ENCODE measurements at regions not wholly inside any gene's neighbourhood (a gene's known extent, or its start where the extent isn't known, plus 50 kb on each side); places are given as distances from the start of the nearest gene placed in this dataset.

DNA sequence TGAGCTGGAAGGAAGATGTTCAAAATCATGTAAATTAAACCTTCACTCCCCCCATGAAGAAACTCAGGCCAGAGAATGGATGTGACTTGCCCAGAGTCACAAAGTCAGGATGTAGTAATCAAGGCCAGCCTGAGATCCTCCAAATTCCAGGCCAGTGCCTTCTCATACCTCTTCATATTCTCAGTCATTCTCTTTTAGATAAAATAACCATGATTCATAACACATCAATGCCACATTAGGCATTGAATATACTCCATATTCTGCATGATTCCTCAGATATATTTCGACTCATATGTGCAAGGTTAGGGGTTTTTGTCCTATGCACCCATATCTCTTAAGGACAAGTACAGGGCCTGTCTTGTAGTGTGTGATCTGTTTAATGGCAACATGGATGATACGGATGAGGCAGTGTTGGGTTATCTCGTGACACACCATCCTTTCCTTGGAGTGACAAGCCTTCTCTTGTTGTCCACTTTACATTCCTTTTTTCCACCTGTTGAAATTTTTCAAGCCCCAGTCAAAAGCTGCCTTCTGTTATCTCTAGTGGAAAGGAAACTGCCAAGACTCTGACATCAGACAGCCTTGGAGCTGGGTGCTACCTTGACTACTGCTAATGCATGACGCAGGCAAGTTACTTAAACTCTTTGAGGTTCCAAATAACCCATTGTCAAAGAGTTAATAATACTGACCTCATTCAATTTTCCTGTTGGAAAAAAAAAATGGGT lies 227.5 kb upstream of the NR4A3 start:
- DNase-seq (ENCODE audit: low read depth), result no peak
- TF ChIP-seq, protein P1, sequence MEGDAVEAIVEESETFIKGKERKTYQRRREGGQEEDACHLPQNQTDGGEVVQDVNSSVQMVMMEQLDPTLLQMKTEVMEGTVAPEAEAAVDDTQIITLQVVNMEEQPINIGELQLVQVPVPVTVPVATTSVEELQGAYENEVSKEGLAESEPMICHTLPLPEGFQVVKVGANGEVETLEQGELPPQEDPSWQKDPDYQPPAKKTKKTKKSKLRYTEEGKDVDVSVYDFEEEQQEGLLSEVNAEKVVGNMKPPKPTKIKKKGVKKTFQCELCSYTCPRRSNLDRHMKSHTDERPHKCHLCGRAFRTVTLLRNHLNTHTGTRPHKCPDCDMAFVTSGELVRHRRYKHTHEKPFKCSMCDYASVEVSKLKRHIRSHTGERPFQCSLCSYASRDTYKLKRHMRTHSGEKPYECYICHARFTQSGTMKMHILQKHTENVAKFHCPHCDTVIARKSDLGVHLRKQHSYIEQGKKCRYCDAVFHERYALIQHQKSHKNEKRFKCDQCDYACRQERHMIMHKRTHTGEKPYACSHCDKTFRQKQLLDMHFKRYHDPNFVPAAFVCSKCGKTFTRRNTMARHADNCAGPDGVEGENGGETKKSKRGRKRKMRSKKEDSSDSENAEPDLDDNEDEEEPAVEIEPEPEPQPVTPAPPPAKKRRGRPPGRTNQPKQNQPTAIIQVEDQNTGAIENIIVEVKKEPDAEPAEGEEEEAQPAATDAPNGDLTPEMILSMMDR (conservative IDR thresholded peaks at IDR 0.05; ENCODE audit: low read depth, low read length), result no peak
- no peak overlapping the region for H3K4me3 ChIP-seq (ENCODE audit: low read depth, low read length)

DNA sequence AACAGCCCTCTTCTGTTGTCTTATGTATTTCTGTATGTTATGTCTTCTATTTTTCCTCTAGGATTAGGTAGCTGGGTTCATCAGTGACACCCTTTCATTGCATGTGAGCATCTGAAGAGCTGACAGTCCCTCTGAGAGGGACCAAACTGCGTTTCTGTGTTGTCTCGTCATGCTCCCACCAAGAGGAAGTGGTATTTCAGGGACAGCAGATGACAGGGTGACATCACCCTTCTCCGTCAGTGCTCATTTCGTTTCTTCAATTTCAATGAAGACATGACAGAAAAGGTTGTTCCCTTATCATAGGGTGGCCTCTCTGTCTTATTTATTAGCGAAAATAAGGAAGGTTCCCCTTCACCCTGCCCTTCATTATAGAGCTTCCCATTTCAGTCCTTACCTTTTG lies 225.9 kb upstream of the NR4A3 start:
- no peak for DNase-seq (ENCODE audit: low read depth)
- no peak overlapping the region for H3K4me3 ChIP-seq (ENCODE audit: low read depth, low read length)
- TF ChIP-seq, protein P1 (conservative IDR thresholded peaks at IDR 0.05; ENCODE audit: low read depth, low read length), result no peak

DNA sequence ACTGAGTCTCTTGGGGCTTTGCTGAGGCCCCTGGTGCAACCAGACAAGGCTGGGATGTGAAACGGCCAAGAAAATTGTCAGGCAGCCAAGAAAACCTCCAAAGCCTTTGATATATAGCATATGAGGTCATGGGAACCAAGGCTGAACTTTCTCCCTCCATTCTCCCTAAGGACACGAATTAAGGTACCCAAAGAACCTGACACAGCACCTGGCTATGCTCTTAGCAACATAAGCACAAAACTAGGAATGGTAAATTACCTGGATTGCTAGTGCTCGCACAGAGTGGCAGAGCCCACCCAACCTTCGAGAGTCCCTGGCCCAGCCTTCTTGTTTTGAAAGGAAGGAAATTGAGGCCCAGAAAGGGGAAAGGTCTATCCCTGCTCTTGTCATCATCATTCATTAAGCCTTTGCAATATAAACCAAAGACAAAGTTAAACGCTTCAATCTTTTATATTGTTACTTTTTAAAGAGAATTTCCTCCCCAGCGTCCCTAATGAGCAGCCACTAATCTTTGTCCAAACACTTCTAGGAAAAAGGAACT lies 220.0 kb upstream of the NR4A3 start:
- no peak overlapping the region for H3K4me3 ChIP-seq (ENCODE audit: low read depth, low read length)
- peak; percentile 75 for DNase-seq (ENCODE audit: low read depth)
- TF ChIP-seq, protein P1 (conservative IDR thresholded peaks at IDR 0.05; ENCODE audit: low read depth, low read length), result no peak

DNA sequence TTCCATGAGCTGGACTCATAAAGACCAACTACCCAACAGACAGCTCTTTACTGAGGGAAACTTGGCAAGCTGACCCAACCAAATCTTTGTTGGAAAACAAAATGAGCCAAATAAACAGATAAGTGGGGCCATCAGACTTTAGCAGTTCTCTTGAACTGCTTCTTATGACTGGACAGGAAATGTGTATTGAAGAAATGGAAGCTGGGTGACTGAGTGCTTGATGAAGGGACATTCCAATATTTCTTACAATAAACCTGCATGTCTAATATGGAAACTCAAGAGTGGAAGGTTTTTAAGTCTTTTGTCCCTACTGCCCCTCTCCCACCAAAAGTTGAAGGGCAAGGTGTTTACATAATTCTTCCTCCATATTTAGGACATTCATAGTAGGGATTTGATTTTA lies 218.8 kb upstream of the NR4A3 start:
- TF ChIP-seq, protein P1 (conservative IDR thresholded peaks at IDR 0.05; ENCODE audit: low read depth, low read length), result no peak
- H3K4me3 ChIP-seq (ENCODE audit: low read depth, low read length), result no peak overlapping the region
- no peak for DNase-seq (ENCODE audit: low read depth)

- DNase-seq (ENCODE audit: low read depth), result no peak
- TF ChIP-seq, protein P1 (conservative IDR thresholded peaks at IDR 0.05; ENCODE audit: low read depth, low read length), result no peak
These were observed 216.5 kb upstream of the NR4A3 start for GRCh38 chr9:99605016-99605743.

DNA sequence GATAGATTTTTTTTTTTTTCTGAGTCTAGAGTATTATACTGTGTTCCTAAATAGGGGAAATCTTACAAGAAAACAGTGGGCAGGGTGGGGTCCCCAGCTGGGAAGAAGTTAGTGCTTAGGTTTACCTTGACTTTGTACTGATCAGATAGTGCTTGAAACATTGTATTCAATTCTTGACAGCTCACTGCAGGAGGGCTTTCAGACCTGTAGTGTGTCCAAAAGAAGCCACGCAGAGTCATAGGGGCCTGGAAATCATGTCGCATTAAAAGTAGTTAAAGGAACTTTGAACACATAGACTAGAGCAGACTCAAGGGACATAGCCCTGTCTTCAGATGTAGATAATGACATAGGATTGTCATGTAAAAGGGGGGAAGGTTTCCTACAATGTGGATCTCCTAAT lies 215.4 kb upstream of the NR4A3 start:
- H3K4me3 ChIP-seq (ENCODE audit: low read depth, low read length), result no peak overlapping the region
- no peak for DNase-seq (ENCODE audit: low read depth)
- TF ChIP-seq, protein P1 (conservative IDR thresholded peaks at IDR 0.05; ENCODE audit: low read depth, low read length), result no peak

More at GRCh38 chr9:99605016-99605743, 216.5 kb upstream of the NR4A3 start:
- no peak overlapping the region for H3K4me3 ChIP-seq (ENCODE audit: low read depth, low read length)
